ENCODE measurements at regions not wholly inside any gene's neighbourhood (a gene's known extent, or its start where the extent isn't known, plus 50 kb on each side); places are given as distances from the start of the nearest gene placed in this dataset.

- TF ChIP-seq ZBTB4 (CRISPR knock-in tag; IDR thresholded peaks at IDR 0.05; ENCODE audit: borderline replicate concordance) (no peak), MED13 (CRISPR knock-in tag; IDR thresholded peaks at IDR 0.05) (no peak), HIVEP1 (CRISPR knock-in tag; IDR thresholded peaks at IDR 0.05) (no peak), PCBP1 (IDR thresholded peaks at IDR 0.05; ENCODE audit: borderline replicate concordance, low read depth, low read length) (no peak), RNF2 (conservative IDR thresholded peaks at IDR 0.05; ENCODE audit: low read depth) (no peak), SNAPC2 (CRISPR knock-in tag; IDR thresholded peaks at IDR 0.05) (no peak), ZNF333 (CRISPR knock-in tag; IDR thresholded peaks at IDR 0.05; ENCODE audit: borderline replicate concordance) (no peak)
Measured at GRCh38 chr14:87696485-87696884, 296.5 kb downstream of the GALC start (continued).

- intact Hi-C loops (cut with micrococcal nuclease; ENCODE audit: unreplicated experiment), result no loop called here
Measured at GRCh38 chr14:87691042-87691881, 301.7 kb downstream of the GALC start.

More at GRCh38 chr14:87691042-87691881, 301.7 kb downstream of the GALC start:
- no peak overlapping the region for H3K4me3 ChIP-seq (replicated peaks in 1 of 3; ENCODE audit: insufficient read depth in 1 of 3, low read depth in 2 of 3, low read length in 3 of 3)
- no peak overlapping the region for H3K9ac ChIP-seq (ENCODE audit: insufficient read depth, low read depth, low read length)
- no peaks in the 10 kb centered on the region for H3K9me3 ChIP-seq (ENCODE audit: low read length)
- no peaks in the 10 kb centered on the region for H3K4me1 ChIP-seq (ENCODE audit: insufficient read depth, low read length)
- H3K36me3 ChIP-seq (replicated peaks in 1 of 2; ENCODE audit: control insufficient read depth in 1 of 2, insufficient read depth in 2 of 2, low read length in 2 of 2), result no peaks in the 10 kb centered on the region
- DNase-seq (ENCODE audit: low spot score), result no peak
- FAIRE-seq, result no peak
- no peak overlapping the region for H2AFZ ChIP-seq (ENCODE audit: low read length)
- ChIA-PET CTCF (ENCODE audit: low intra/inter-chr PET ratio, low total read pairs) (no interaction called here), POLR2A (no interaction called here)
- BruUV-seq (replicated peaks), result no TSS peak
- no peaks in the 10 kb centered on the region for H4K20me1 ChIP-seq (ENCODE audit: insufficient read depth, low read length)
- no peak overlapping the region for H3K27ac ChIP-seq (ENCODE audit: extremely low read length, insufficient read depth, low read length)
- in situ Hi-C loops (cut with HindIII; ENCODE audit: extremely low pct_ligation_motif_present, low pct_unique_long_range_greater_than_20kb), result no loop called here
- no peak for ATAC-seq
- H3K4me2 ChIP-seq (ENCODE audit: low read depth, low read length), result no peak overlapping the region
- H3K79me2 ChIP-seq (ENCODE audit: insufficient read depth, low read length), result no peaks in the 10 kb centered on the region
- TF ChIP-seq RAD51 (IDR thresholded peaks at IDR 0.05; ENCODE audit: borderline replicate concordance) (no peak), ZNF557 (CRISPR knock-in tag; IDR thresholded peaks at IDR 0.05) (no peak), ZNF878 (CRISPR knock-in tag; IDR thresholded peaks at IDR 0.05) (no peak), PCBP2 (optimal IDR thresholded peaks at IDR 0.05; ENCODE audit: low read depth, low read length, poor library complexity, severe bottlenecking) (no peak), NFYC (CRISPR knock-in tag; IDR thresholded peaks at IDR 0.05) (no peak), SOX6 (IDR thresholded peaks at IDR 0.05) (no peak), SOX6 (CRISPR knock-in tag; IDR thresholded peaks at IDR 0.05) (no peak), ZNF367 (CRISPR knock-in tag; IDR thresholded peaks at IDR 0.05; ENCODE audit: borderline replicate concordance) (no peak), RFX5 (IDR thresholded peaks at IDR 0.05; ENCODE audit: low read depth, low read length) (no peak), ZKSCAN5 (CRISPR knock-in tag; IDR thresholded peaks at IDR 0.05) (no peak)
- no peaks in the 10 kb centered on the region for H3K27me3 ChIP-seq (ENCODE audit: control insufficient read depth in 1 of 2, insufficient read depth in 2 of 2, low read length in 2 of 2)
- WGBS (ENCODE audit: low lambda C conversion rate), result 7% methylated on average over 11 of the region's 15 CpGs
